ENCODE measurements at regions not wholly inside any gene's neighbourhood (a gene's known extent, or its start where the extent isn't known, plus 50 kb on each side); places are given as distances from the start of the nearest gene placed in this dataset.

- TF ChIP-seq MAX (IDR thresholded peaks at IDR 0.05): no peak
- TF ChIP-seq CTCF (IDR thresholded peaks at IDR 0.05 in 2 of 3, conservative IDR thresholded peaks at IDR 0.05 in 1 of 3; ENCODE audit: borderline replicate concordance in 1 of 3, insufficient read depth in 1 of 3, low read depth in 2 of 3, low read length in 2 of 3): no peak
- TF ChIP-seq POLR2A (IDR thresholded peaks at IDR 0.05; ENCODE audit: borderline replicate concordance, extremely low read depth, insufficient read depth, insufficient read length): no peak
- TF ChIP-seq ZNF274 (IDR thresholded peaks at IDR 0.05; ENCODE audit: low read depth, low read length): no peak
- no peak for TF ChIP-seq REST (IDR thresholded peaks at IDR 0.05; ENCODE audit: low read depth)
- no peak for TF ChIP-seq SIN3A (IDR thresholded peaks at IDR 0.05; ENCODE audit: low read depth)
Measured at GRCh38 chr5:82800826-82801225, 276.4 kb downstream of the TMEM167A start.
